Ishikawa (cell line): ENCODE measurements at regions not wholly inside any gene's neighbourhood (a gene's known extent, or its start where the extent isn't known, plus 50 kb on each side); places are given as distances from the start of the nearest gene placed in this dataset.

Experiments used
- RAD21 ChIP-seq: IDR thresholded peaks from 2 replicates; pipeline ENCODE4 v1.6.1; 2012; ENCODE audit warnings: low read depth
- TAF1 ChIP-seq: IDR thresholded peaks from 2 replicates; pipeline ENCODE4 v1.6.1; 2012; ENCODE audit warnings: low read depth, mild to moderate bottlenecking
- YY1 ChIP-seq: IDR thresholded peaks from 2 replicates; pipeline ENCODE4 v1.6.1; 2012; ENCODE audit warnings: low read depth

DNA sequence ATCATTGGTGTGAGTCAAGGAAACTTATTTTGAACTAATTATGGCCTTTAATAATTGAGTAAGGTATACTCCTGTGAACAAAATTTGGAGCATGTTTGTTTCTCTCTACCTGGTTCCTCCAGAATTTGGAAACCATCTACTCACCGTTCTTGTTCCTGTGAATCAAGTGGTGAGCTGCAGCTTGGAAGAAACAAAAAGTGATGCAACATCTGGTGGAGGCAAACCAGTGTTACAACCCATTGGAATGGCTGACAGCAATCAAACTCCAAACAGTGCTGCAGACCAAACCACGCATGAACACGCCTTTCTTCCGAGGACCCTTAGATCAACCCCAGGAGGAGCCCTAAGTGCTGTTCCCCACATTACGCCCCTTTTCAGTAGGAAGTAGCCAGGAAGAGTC lies 104.7 kb upstream of the VASH1 start:
- TF ChIP-seq TAF1 (no peak), YY1 (no peak), RAD21 (no peak)
